ENCODE measurements at regions not wholly inside any gene's neighbourhood (a gene's known extent, or its start where the extent isn't known, plus 50 kb on each side); places are given as distances from the start of the nearest gene placed in this dataset.

DNA sequence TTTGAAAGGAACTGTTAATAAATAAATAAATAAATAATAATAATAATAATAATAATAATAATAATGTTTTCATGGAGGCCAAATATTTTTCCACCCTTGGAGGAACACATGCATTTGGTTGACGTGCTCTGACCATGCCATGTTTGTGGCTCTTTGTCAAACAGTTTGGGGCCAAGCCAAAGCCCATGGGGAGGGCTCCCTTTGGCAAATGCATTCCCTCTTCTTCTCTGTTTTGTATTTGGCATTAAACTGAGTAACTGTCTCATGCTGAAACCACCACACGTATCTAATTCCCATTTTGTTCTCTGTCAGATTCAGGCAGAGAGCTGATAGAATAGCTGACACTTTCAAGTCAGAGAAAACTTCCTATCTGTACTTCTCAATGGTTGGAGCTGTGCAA lies 68.6 kb upstream of the PAX6 start:
- H3K18ac ChIP-seq (ENCODE audit: extremely low read depth, low read length) = no peak overlapping the region
- ChIA-PET POLR2A (ENCODE audit: partially characterized antibody) (no interaction called here), CTCF (ENCODE audit: partially characterized antibody) (interaction anchor here (0.8 kb wide), 1 partner anchor 46 kb away, joined by 3 read pairs; no protein-coding TSS in a partner anchor)
- H2BK15ac ChIP-seq (ENCODE audit: low read length) = no peak overlapping the region
- no peaks in the 10 kb centered on the region for H3K79me1 ChIP-seq (ENCODE audit: low read depth, low read length)
- no peaks in the 10 kb centered on the region for H3K79me2 ChIP-seq (ENCODE audit: control insufficient read depth in 1 of 2, insufficient read depth in 2 of 2, low read length in 2 of 2)
- H4K91ac ChIP-seq (replicated peaks; ENCODE audit: insufficient read length, low read length) = no peak overlapping the region
- no peak overlapping the region for H2BK12ac ChIP-seq (ENCODE audit: low read depth, low read length)
- H3K23ac ChIP-seq (ENCODE audit: insufficient read length) = no peak overlapping the region
- DNase-seq (ENCODE audit: low read depth in 1 of 2, low spot score in 2 of 2) (no peak), FAIRE-seq (no peak)
- 100% methylated on average over 2 of the region's 2 CpGs; no CpG with 5 or more reads in 1 of the 2 experiments for WGBS, 2 experiments (ENCODE audit: extremely low coverage in 1 of 2, insufficient coverage in 1 of 2, insufficient read length in 1 of 2, insufficient replicate concordance in 2 of 2, low coverage in 1 of 2, low lambda C conversion rate in 2 of 2, missing lambda C conversion rate in 1 of 2)
- H3K4ac ChIP-seq (replicated peaks; ENCODE audit: insufficient read length, low read depth, low read length) = no peak overlapping the region
- H3K4me2 ChIP-seq (ENCODE audit: insufficient read depth in 1 of 2, low read depth in 2 of 2, low read length in 2 of 2) = no peak overlapping the region
- H3K56ac ChIP-seq (replicated peaks; ENCODE audit: insufficient read length, low read depth, low read length) = no peak overlapping the region
- H2BK120ac ChIP-seq (replicated peaks; ENCODE audit: low read depth, low read length) = no peak overlapping the region
- no peak overlapping the region for H2BK5ac ChIP-seq (ENCODE audit: low read depth, low read length)
- H3K27ac ChIP-seq (ENCODE audit: low read depth, low read length) = no peak overlapping the region
- no peak overlapping the region for H3K4me3 ChIP-seq (ENCODE audit: extremely low read depth in 1 of 4, insufficient read depth in 2 of 4, low read depth in 3 of 4, low read length in 4 of 4)
- no peak overlapping the region for H4K8ac ChIP-seq (ENCODE audit: extremely low read depth, insufficient read depth, low read length)
- no peaks in the 10 kb centered on the region for H3K9me3 ChIP-seq (ENCODE audit: insufficient read depth in 2 of 2, low read depth in 1 of 2, low read length in 1 of 2)
- H3K36me3 ChIP-seq (ENCODE audit: control insufficient read depth in 2 of 4, insufficient read depth in 4 of 4, low read length in 3 of 4) = no peaks in the 10 kb centered on the region
- peaks cover 0 to 18% (median 10%) of the 10 kb centered on the region in 4 experiments; a peak in 6 of 7 replicates for H3K4me1 ChIP-seq (replicated peaks in 1 of 4; ENCODE audit: control insufficient read depth in 3 of 4, insufficient read depth in 4 of 4, low read length in 3 of 4)
- no peaks in the 10 kb centered on the region for H4K20me1 ChIP-seq (replicated peaks in 1 of 2; ENCODE audit: control insufficient read depth in 1 of 2, insufficient read depth in 2 of 2, low read length in 2 of 2)
- no peak overlapping the region for H2AFZ ChIP-seq (ENCODE audit: low read length)
- H3K9ac ChIP-seq (replicated peaks in 1 of 4; ENCODE audit: extremely low read depth in 1 of 4, low read depth in 3 of 4, low read length in 3 of 4) = no peak overlapping the region
- no peaks in the 10 kb centered on the region for H3K23me2 ChIP-seq (ENCODE audit: low read depth, low read length)
- no peak overlapping the region for H2BK20ac ChIP-seq (ENCODE audit: low read length)
- no peak overlapping the region for H2AK5ac ChIP-seq (ENCODE audit: low read depth, low read length)
- TF ChIP-seq SIN3A (conservative IDR thresholded peaks at IDR 0.05 in 1 of 2, IDR thresholded peaks at IDR 0.05 in 1 of 2; ENCODE audit: low read depth in 1 of 2, low read length in 2 of 2) (no peak), TAF1 (IDR thresholded peaks at IDR 0.05; ENCODE audit: low read depth, low read length) (no peak)
- no peak overlapping the region for H3K14ac ChIP-seq (ENCODE audit: insufficient read length)
- H4K5ac ChIP-seq (ENCODE audit: insufficient read length, low read depth, low read length) = no peak overlapping the region
- H3K27me3 ChIP-seq (replicated peaks in 1 of 4; ENCODE audit: control insufficient read depth in 3 of 4, extremely low read depth in 1 of 4, insufficient read depth in 3 of 4, low read length in 3 of 4) = no peaks in the 10 kb centered on the region

Measured in H1 (cell line).